HuH-7 (cell line): ENCODE measurements at regions not wholly inside any gene's neighbourhood (a gene's known extent, or its start where the extent isn't known, plus 50 kb on each side); places are given as distances from the start of the nearest gene placed in this dataset.

ENCODE experiments used
- DNase-seq: peaks from one replicate; pipeline ENCODE4 v3.0.0; 2011; ENCODE audit warnings: low spot score

GRCh38 chr18:7349181-7349837 is 118.4 kb downstream of the LRRC30 start:
- DNase-seq: no peak

DNA sequence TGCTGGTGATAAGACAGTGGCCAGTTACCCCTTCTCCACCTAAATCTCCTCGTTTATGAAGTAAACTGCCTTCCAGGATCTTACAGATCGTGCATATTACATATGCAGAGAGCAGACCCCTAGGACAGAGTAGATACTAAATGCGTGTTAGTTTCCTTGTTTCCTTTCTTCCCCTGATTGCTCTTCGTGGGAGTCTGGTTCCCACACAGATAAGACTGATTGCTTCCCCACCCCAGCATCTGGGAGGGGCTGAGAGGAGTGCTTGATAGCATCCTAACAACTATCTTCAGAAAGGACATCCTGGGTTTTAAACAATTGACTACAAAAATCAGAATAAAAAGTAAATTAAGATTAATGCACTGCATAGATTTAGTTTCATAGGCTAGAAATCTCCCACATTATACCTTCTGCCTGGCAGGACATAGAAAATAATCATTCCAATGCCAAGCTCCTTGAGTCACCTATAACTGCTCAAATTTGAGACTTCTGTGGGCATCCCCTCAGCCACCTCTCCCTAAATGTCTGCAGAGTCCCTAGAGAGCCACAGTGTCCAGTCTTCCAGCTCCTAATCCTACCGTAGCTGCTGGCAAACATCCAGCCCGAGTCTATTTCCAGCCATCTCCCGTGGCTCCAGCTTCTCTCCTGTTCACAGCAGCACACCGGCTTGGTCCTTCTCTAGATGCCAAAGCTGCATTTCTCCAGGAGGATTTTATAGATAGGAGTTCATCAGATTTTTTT is 128.3 kb downstream of the LRRC30 start:
- DNase-seq: no peak

DNA sequence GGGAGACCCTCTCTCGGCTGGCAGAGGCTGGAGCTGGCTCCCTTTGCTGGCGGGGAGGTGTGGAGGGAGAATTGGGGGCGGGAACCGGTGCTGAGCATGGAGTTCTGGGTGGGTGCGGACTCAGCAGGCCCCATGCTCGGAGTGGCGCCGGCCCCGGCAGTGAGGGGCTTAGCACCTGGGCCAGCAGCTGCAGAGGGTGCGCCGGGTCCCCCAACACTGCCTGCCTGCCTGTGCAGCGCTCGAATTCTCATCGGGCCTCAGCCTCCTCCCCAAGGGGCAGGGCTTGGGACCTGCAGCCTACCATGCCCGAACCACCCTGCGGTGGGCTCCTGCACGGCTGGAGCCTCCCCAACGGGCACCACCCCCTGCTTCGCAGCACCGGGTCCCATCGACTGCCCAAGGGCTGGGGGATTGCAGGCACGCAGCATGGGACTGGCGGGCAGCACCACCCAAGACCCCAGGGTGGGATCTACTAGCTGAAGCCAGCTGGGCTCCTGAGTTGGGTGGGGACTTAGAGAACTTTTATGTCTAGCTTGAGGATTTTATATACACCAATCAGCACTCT is 129.8 kb downstream of the LRRC30 start:
- DNase-seq: no peak

GRCh38 chr18:7363338-7363737 is 132.4 kb downstream of the LRRC30 start:
- DNase-seq: no peak

GRCh38 chr18:7366597-7366996 is 135.7 kb downstream of the LRRC30 start:
- DNase-seq: no peak

DNA sequence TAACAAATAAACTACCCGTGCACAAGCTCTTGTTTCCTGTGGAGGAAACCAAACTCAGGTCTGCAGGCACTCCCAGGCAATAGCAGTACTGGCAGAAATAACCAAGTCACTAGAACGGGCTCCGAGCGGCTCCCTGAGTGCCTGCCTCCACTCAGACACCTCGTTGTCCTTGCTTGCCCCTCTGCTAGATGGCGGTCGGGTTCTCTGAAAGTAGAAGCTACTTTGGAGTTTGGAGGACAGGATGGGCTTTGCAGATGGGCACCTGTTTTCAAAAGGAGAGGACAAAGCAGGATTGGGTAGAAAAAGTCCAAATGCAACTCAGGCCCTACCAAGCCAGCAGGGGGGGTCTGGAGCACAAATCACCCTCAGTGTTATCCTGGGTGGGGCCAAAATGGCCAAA is 136.4 kb downstream of the LRRC30 start:
- no peak for DNase-seq

DNA sequence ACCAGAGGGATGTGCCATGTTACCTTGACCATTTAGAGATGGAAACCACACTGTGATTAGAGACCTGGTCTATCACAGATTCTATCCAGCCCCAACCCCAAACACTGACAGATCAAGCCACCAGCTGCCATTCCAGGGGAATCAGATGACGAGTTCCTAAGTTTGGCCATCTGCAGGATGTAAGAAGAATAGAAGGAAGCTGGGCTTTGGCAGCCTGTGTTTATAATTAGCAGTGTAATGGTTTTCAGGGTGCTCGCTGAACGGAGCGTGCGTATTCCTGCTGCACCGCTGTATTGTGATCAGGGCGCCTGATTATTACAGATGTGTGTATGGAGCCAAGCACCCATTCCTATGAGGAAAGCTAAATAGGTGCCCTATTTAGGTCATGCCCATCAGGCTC is 138.1 kb downstream of the LRRC30 start:
- DNase-seq: no peak

DNA sequence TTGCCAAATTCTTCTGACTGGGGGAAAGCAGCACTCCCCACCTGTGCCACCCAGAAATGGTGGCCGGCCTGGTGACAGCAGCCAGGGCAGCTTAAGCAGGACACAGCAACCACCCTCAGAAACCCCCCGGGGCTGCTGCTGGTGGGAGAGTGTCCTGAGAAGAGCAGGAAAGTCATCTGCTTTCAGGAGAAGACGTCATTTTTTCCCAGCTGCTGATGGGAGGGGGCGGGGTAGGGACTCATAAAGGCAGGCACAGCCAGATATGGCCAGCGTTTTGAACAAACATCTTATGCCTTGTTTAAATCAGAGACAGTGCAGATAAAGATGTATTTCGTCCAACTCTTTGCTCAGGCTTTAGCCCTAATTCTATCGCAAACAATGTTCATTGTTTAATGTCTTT is 139.5 kb downstream of the LRRC30 start:
- no peak for DNase-seq

- DNase-seq: no peak
Observed at GRCh38 chr18:7370802-7371201, 139.9 kb downstream of the LRRC30 start.

GRCh38 chr18:7373441-7373840 is 142.6 kb downstream of the LRRC30 start:
- no peak for DNase-seq

DNA sequence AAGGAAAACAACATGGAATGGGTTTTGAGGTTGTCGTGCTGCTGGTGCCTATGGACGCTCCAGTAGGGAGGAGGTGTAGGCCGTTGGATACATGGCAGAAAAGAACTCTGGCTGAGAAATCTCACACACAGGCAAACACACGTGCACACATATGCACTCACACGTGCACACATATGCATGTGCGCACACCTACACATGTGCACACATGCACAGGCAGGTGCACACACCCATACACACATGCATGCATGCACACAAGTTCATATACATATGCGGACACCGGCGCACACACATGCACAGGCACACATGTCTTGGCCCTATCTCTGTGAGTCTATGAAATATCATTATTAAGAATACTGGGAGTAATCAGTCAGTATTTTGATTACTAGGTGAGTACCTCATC is 150.4 kb downstream of the LRRC30 start:
- no peak for DNase-seq

GRCh38 chr18:7382328-7383001 is 151.6 kb downstream of the LRRC30 start:
- no peak for DNase-seq

- DNase-seq: no peak
Observed at GRCh38 chr18:7383002-7383980, 152.4 kb downstream of the LRRC30 start.

DNA sequence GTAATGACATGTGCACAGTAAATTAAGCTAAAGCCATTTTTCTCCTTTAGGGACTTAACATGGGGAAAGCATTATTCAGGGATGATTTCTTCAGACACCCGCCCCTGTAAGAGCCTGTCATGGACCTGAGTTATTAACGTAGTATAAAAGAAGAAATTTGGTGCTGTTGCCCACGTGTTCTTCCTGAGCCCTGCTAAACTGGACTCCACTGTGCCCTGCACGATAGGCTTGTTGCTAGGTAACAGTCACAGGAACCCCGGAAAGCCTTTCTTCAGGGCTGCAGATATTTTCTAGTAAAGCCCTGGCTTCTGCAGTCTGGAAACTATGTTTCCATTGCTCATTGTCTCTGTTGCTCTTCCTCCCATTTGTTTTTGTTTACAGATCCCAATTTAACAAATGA is 157.9 kb downstream of the LRRC30 start:
- DNase-seq: no peak

DNA sequence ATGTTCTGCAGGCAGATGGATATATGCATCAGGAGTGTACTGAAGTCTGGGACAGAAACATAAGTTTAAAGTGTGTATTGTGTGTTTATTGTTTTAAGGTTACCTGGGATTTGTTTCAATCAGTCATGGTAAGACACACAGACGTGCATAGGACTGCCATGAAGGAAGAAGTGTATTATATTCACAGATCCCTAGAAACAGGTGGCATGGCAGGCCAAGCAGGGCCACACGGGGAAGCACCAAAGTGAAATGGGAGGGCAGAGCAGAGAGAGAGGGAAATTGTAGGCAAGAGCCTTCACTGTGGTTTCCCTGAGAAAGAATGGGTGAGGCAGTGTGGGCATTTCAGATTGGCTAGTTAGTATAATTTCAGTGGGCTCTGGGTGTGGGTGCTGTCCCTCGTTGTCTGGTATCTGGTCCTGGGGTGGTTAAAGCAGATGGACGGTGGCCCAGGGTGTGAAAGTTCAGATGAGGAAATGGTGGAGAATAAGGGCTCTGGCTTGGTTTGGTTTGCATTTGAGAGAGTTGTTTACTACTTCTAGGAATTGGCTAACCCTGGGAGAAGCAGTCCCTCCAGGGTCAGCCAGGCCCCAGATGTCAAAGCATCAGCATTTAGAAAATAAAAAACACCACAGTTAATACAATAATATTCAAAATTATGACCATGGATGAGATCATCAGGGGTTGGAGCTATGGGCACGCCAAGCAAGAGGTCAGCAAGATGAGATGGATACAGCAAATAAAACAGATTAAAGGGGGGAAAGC is 160.0 kb downstream of the LRRC30 start:
- DNase-seq: no peak

GRCh38 chr18:7393080-7393479 is 162.2 kb downstream of the LRRC30 start:
- no peak for DNase-seq

DNA sequence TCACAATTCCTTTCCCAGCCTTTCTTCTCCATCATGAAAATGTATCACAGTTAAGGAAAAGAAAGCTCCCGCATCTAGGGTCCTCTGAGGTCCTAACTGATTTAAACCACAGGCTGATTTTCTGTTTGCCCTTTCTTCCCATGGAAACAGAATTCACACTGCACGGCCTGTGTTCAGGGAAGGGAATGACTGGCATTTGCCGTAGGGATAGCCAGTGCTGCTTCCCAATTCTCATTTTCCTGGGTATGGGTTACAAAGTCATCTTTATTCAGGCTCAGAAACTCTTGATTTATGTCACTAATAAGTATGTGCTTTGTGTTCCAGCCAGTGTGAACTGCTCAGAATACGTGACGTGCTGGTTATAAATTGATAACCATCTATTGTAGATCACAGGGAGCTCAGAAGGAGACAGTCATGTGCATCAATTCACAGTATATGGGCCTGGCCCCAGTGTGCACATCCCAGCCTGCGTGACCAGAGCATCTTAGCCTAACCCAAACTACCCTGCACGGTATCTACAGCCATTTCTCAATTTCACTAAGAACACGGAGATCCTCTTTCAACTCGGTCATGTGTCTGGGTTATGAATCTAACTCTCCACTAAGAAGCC is 163.3 kb downstream of the LRRC30 start:
- DNase-seq: no peak

GRCh38 chr18:7395566-7395965 is 164.7 kb downstream of the LRRC30 start:
- DNase-seq: no peak

GRCh38 chr18:7413906-7414305 is 153.2 kb upstream of the PTPRM start:
- no peak for DNase-seq

GRCh38 chr18:7414459-7414858 is 152.7 kb upstream of the PTPRM start:
- DNase-seq: no peak
